Motor neuron (in vitro differentiated cells): ENCODE measurements at regions not wholly inside any gene's neighbourhood (a gene's known extent, or its start where the extent isn't known, plus 50 kb on each side); places are given as distances from the start of the nearest gene placed in this dataset.
A peak's percentile ranks its signal among the peaks of the same experiment; 100 is the strongest.

Experiments
- ATAC-seq, 8 experiments: fragments of 200-7000 bp; cut with Tn5 transposase; replicated peaks in 6 of 8; 2 replicates each; pipeline ENCODE4 v1.8.0; 2021; ENCODE audit warnings: mild to moderate bottlenecking in 8 of 8, moderate library complexity in 8 of 8
- H3K27ac ChIP-seq, 2 donors: fragments of 250-450 bp; sonication (Bioruptor Pico); 2 replicates each; pipeline ENCODE4 v1.9.0; 2021; ENCODE audit warnings: antibody characterized with exemption in 2 of 2, mild to moderate bottlenecking in 2 of 2, moderate library complexity in 1 of 2
- H3K4me1 ChIP-seq, 2 donors: fragments of 250-450 bp; sonication (Bioruptor Pico); replicated peaks in 1 of 2; 2 replicates each; pipeline ENCODE4 v1.6.1; 2021; ENCODE audit warnings: antibody characterized with exemption in 2 of 2, mild to moderate bottlenecking in 2 of 2, moderate library complexity in 1 of 2
- H3K4me3 ChIP-seq, 5 donors: fragments of 250-450 bp; sonication (Bioruptor Pico); 2 replicates each; pipeline ENCODE4 v1.9.0; 2021; ENCODE audit warnings: antibody characterized with exemption in 5 of 5, mild to moderate bottlenecking in 5 of 5, moderate library complexity in 4 of 5
- WGBS, 10 experiments: fragments of 450-650 bp; shearing (Covaris generic); methylation state at CpG; one replicate each; pipeline ENCODE4 v1.0.0; 2022; 5-methylcytosine and 5-hydroxymethylcytosine counted together
- in situ Hi-C, 9 experiments: fragments of 400-800 bp; cut with MboI; loops; one replicate each; pipeline ENCODE4 v1.15.0; 2021; ENCODE audit warnings: low sequenced_read_pairs in 9 of 9, low pct_unique_long_range_greater_than_20kb in 2 of 9; ENCODE audit not compliant: unreplicated experiment in 9 of 9

DNA sequence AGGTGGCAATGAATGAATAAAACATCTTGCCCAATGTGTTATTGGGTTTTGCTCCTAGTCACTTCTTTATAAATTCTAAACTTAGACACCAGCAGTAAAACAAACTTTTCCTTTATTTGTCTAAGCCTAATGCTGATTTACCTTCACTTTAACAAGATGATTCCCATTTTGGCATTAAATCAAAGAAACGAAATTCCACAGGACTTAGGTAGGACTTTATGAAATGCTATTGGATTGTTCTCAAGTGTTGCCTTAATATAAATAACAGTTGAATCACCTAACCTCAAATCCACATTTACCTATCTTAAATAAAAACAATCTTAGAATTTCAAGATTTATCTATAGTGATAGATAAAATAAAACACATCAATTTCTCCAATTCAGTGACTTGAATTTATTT, 831.8 kb downstream of the EPHA7 start:
- Histone ChIP-seq H3K27ac (no peak overlapping the region), H3K4me1 (no peaks in the 10 kb centered on the region), H3K4me3 (no peak overlapping the region)
- no peak for ATAC-seq
- WGBS, 10 experiments, result 0 to 80% (median 57%) methylated on average over 1 of the region's 1 CpG; no CpG with 5 or more reads in 2 of the 10 experiments
- in situ Hi-C loops, result no loop called here

DNA sequence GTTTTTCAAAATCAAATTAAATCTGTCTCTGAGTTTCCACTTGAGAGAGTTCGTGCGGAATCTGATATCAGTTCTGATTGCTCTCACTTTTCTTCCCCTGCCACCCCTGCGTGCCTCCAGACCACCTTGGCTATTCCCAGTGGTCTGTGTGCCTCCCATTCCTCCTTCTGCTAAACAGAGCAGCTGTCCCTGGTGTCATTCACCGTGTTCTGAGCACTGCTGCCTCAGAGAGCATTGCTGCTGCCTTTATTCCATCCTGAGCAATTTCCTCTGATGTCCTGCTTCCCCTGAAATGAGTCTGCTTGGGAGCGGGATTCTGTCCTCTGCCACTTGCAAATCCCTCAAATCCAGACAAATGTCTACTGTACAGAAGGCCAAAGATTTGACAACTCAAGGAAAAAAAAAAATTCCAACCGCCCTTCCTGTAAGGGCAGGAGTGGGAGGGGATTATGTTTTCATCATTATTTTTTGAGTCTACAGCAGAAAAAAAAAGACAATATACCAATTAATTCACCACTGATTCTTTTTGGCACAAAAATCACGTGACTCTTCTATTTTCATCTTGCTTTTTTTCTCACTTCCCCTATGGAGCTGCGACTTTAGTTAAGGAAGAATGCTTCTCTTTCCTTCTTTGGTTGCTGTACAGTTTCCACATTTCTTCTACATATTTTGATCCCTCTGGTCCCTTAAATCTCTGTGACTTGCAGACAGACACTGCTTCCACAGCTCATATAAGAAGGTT, 833.0 kb downstream of the EPHA7 start:
- ATAC-seq, result no peak
- in situ Hi-C loops, result no loop called here
- H3K27ac ChIP-seq, result no peak overlapping the region
- no peak overlapping the region for H3K4me3 ChIP-seq
- H3K4me1 ChIP-seq, result no peaks in the 10 kb centered on the region
- 13 to 94% (median 45%) methylated on average over 1 to 8 of the region's 8 CpGs for WGBS, 10 experiments

DNA sequence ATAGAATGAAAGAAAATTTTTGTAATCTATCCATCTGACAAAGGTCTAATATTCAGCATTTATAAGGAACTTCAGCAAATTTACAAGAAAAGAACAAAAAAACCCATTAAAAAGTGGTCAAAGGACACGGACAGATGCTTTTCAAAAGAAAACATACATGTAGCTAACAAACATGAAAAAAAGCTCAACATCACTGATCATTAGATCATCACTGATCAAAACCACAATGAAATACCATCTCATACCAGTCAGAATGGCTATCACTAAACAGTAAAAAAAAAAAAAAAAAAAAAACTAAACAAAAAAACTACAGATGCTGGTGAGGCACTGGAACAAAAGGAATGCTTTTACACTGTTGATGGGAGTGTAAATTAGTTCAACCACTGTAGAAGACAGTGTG, 837.1 kb downstream of the EPHA7 start:
- in situ Hi-C loops, result no loop called here
- no peaks in the 10 kb centered on the region for H3K4me1 ChIP-seq
- H3K27ac ChIP-seq, result no peak overlapping the region
- H3K4me3 ChIP-seq, result no peak overlapping the region
- ATAC-seq, result no peak
- 0 to 100% (median 52%) methylated on average over 1 of the region's 1 CpG; no CpG with 5 or more reads in 2 of the 10 experiments for WGBS, 10 experiments

DNA sequence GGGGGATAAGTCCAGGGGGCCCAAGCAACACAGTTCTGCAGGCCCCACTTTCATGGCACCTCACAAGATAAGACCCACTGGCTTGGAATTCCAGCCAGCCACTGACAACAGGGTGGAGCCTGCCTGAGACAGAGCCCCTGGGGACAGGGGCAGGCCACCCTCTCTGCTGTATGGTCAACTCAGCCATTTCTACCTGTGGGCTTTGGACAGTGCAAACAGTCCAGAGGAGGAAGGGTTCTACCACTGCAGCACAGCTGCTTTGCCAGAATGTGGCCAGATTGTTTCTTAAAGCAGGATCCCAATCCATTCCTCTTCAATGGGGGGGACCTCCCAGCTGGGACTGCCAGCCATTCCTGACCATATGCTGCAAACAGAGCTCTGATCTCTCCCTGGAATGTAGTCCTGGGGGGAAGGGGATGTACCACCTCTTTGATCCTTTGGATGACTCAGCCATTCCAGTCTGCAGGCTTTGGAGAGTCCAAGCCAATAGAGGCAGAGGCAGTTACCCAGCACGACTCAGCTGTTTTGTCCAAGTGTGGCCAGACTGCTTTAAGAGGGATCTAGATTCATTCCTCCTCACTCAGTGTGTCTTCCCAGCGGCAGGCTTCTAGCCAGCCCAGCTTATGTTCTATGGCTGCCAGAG, 842.2 kb downstream of the EPHA7 start:
- ATAC-seq, result peak in 1 of 8 experiments; percentile 62
- Histone ChIP-seq H3K4me3 (no peak overlapping the region), H3K4me1 (no peaks in the 10 kb centered on the region), H3K27ac (no peak overlapping the region)
- 0 to 40% (median 20%) methylated on average over 1 to 2 of the region's 2 CpGs; no CpG with 5 or more reads in 7 of the 10 experiments for WGBS, 10 experiments
- in situ Hi-C loops, result no loop called here

DNA sequence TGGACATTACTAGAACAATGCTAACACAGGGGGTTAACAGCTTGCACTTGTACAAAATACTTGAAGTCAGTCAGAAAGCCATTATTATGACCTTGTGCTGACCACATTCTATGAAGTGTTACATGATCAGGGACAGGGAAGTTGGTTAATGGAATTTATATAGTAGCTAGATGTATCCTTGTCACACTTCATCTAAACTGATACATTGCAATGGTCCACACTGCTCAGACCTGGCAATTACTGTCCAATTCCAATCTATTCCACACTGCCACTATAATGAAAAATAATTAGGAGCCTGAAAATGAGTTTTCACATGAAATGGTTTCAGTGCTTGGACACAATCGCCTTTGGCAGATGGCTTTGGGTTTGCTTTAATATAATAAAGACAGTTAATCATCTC, 850.8 kb downstream of the EPHA7 start:
- ATAC-seq, result peak in 5 of 8 experiments; percentile 64 to 78 (median 71)
- peaks cover 0 to 26% of the 10 kb centered on the region in 2 donors for H3K4me1 ChIP-seq
- 0 to 83% (median 32%) methylated on average over 1 of the region's 1 CpG; no CpG with 5 or more reads in 4 of the 10 experiments for whole genome bisulfite sequencing, 10 experiments
- H3K27ac ChIP-seq, result no peak overlapping the region
- in situ Hi-C loops, result no loop called here
- H3K4me3 ChIP-seq, result no peak overlapping the region

DNA sequence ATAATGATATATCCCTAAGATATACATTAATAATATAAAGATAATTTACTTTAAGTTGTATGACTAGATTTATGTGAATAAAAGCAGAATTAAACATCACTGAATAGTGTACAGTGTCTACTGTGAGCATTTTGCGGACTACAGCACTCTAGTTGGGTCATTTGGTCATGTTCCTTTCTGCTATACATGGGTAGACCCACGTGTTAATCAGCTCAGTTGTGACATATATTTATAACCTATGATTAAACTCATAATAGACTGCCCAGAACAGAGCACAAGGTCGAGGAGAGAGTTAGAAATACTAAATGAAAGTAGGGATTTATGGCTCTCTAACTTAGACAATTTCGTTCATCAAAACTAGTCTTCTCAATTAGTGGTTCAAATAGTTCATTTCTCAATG, 852.7 kb downstream of the EPHA7 start:
- peaks cover 0 to 26% of the 10 kb centered on the region in 2 donors for H3K4me1 ChIP-seq
- no peak overlapping the region for H3K27ac ChIP-seq

DNA sequence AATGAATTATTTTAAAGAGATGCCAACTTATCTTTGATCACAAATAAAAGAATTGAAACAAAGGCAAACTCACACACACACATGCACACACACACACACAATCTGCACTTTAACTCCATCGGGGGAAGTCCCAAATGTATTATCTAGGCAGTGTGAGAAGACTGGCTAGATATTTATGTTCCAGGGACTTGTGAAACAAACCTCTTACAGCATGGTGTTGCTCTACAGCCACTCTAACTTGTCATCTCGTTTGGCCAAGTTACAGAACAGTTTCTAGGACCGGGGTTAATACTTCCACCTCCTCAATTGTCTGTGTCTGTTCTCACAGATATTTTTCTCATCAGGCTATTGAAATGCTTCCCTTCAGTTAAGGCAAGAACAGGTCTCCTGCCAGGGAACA, 855.0 kb downstream of the EPHA7 start:
- Histone ChIP-seq H3K4me3 (no peak overlapping the region), H3K4me1 (peaks cover 0 to 24% of the 10 kb centered on the region in 2 donors), H3K27ac (no peak overlapping the region)
- peak in 1 of 8 experiments; percentile 54 for ATAC-seq
- WGBS, 10 experiments, result 0 to 100% (median 81%) methylated on average over 1 to 3 of the region's 3 CpGs; no CpG with 5 or more reads in 1 of the 10 experiments
- in situ Hi-C loops, result no loop called here

More for the DNA sequence above, 852.7 kb downstream of the EPHA7 start:
- WGBS, 10 experiments, result 0 to 60% (median 25%) methylated on average over 1 to 4 of the region's 4 CpGs
- H3K4me3 ChIP-seq, result no peak overlapping the region
- in situ Hi-C loops, result no loop called here
- ATAC-seq, result peak in 5 of 8 experiments; percentile 89 to 96 (median 96)

DNA sequence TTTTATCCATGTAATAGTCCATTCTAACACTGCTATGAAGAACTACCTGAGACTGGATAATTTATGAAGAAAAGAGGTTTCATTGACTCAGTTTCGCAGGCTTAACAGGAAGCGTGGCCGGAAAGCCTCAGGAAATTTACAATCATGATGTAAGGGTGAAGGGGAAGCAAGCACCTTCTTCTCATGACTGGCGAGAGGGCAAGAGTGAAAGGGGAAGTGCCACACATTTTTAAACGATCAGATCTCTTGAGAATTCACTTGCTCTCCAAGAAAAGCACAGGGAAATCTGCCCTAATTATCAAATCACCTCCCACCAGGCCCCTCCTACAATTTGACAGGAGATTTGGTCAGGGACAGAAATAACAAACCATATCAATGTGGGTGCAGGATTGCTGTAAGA, 859.7 kb downstream of the EPHA7 start:
- Histone ChIP-seq H3K4me3 (no peak overlapping the region), H3K27ac (no peak overlapping the region), H3K4me1 (no peaks in the 10 kb centered on the region)
- 0 to 100% (median 64%) methylated on average over 1 to 5 of the region's 5 CpGs; no CpG with 5 or more reads in 1 of the 10 experiments for WGBS, 10 experiments
- in situ Hi-C loops, result no loop called here
- no peak for ATAC-seq

DNA sequence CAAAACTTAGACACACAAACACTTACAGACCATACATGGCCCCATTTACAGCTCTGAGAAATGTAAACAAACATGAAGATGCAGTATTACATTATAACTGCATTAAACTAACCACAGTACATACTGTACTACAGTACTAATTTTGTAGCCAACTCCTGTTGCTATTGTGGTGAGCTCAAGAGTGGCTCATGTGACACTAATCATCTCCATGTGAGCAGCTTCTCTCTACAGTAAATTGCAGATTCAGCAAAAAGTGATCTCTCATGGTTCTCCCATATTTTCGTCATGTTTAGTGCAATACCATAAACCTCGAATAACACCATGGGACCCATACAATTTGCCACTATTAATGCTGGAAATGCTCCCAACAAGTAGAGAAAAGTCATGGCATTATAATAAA, 860.4 kb downstream of the EPHA7 start:
- 0 to 100% (median 46%) methylated on average over 1 to 2 of the region's 2 CpGs; no CpG with 5 or more reads in 4 of the 10 experiments for WGBS, 10 experiments
- in situ Hi-C loops, result no loop called here
- Histone ChIP-seq H3K27ac (no peak overlapping the region), H3K4me1 (no peaks in the 10 kb centered on the region), H3K4me3 (no peak overlapping the region)
- ATAC-seq, result no peak

DNA sequence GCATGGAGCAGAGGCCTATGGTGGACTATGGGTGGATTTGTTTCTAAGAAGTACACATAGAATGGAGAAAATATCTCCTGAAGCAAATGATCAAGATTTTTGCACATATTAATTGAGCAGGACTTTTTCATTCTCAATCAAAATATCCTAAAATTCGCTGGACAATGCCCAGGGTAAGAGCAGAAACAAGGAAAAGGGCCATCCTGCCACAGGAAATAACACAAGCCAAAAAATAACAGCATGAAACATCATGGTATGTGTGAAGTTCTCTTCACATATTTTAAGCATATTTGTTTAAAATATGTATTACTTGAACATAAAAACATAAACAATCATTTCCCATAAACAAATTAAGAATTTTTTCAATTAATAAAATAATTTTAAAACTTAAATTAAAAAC, 868.9 kb downstream of the EPHA7 start:
- 0 to 80% (median 56%) methylated on average over 1 of the region's 1 CpG; no CpG with 5 or more reads in 2 of the 10 experiments for WGBS, 10 experiments
- no peaks in the 10 kb centered on the region for H3K4me1 ChIP-seq
- H3K4me3 ChIP-seq, result no peak overlapping the region
- in situ Hi-C loops, result no loop called here
- ATAC-seq, result no peak
- no peak overlapping the region for H3K27ac ChIP-seq

DNA sequence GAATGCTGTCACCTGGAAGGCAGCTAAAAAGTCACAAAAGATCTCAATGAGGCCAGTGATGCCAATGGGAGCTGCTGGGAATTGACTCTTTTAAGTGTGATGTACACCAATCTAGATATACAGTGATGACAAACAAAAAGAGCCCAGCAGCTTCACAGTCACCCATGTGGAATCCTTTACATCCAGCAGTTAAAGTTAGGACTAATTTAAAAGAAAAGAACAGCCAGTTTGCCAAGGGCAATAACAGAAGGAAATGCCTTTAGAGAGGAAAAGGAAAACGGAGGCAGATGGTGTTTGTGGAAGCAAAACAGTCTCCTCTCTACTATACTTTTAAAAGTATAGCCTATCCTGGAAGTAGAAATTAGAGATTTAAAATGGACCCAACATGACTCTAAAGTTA, 873.5 kb downstream of the EPHA7 start:
- no peak for ATAC-seq
- Histone ChIP-seq H3K4me1 (no peaks in the 10 kb centered on the region), H3K27ac (no peak overlapping the region), H3K4me3 (no peak overlapping the region)
- 0 to 100% (median 53%) methylated on average over 1 of the region's 1 CpG; no CpG with 5 or more reads in 2 of the 10 experiments for WGBS, 10 experiments
- in situ Hi-C loops, result no loop called here

DNA sequence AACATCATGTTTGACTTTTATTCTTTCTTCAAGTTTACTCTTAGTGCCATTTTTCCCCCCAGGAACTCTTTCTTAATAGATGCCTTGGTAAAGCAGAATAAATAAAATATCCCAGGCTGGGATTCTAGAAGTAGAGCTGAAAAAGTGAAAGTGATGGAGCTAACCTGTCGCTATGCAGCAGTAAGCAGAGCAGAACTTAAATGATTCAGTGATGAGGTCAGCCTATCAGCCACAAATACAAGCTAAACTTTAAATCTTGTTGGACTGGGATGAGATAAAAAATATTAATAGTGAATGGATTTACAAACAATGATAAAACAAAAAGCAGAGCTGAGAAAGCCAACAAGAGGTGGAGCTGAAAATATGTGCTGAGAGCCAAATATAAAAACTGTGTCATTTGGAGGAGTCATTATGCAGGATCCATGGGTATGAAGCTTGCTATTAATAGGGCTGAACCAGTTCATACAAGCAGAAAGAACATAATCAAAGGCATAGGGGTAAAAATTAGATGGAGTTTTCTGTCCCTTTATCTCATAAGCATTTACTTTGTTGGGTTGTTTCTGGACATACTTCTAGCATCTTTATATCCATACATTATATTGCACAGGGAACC, 877.8 kb downstream of the EPHA7 start:
- peak in 1 of 8 experiments; percentile 71 for ATAC-seq
- Histone ChIP-seq H3K27ac (no peak overlapping the region), H3K4me3 (no peak overlapping the region), H3K4me1 (no peaks in the 10 kb centered on the region)
- 17 to 100% (median 100%) methylated on average over 1 of the region's 1 CpG; no CpG with 5 or more reads in 2 of the 10 experiments for WGBS, 10 experiments
- in situ Hi-C loops, result no loop called here

DNA sequence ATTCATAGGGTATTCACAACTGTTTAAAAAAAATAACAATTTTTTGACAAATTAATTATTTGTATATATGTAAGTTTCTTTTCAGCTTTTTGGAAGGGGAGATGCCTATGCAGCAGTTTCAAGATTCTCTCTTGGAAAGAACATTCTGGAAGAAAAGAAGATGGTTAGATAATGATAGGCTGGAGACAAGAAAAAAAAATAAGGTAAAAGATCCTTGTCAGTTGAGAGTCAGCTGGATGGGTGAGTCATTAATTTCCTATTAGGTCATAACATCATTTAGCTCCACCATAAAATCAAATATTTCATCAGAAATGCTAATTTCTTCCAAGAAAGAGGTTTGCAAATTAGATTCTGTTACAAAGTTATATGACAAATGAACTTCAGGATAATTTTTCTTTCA, 880.4 kb downstream of the EPHA7 start:
- no peak overlapping the region for H3K27ac ChIP-seq

More for the DNA sequence above, 880.4 kb downstream of the EPHA7 start:
- no peak overlapping the region for H3K4me3 ChIP-seq
- in situ Hi-C loops, result no loop called here
- no peaks in the 10 kb centered on the region for H3K4me1 ChIP-seq
- ATAC-seq, result peak in 1 of 8 experiments; percentile 28
